HUDEP-2 (cell line): ENCODE measurements at regions not wholly inside any gene's neighbourhood (a gene's known extent, or its start where the extent isn't known, plus 50 kb on each side); places are given as distances from the start of the nearest gene placed in this dataset.

Experiments
- DNase-seq, 76 experiments: peaks; one replicate each; lab custom pipeline; 2025; ENCODE audit not compliant: unreplicated experiment in 76 of 76; lab: John Stamatoyannopoulos, UW

GRCh38 chr3:118400086-118400485 lies 634.6 kb downstream of the IGSF11 start:
- no peak for DNase-seq

DNA sequence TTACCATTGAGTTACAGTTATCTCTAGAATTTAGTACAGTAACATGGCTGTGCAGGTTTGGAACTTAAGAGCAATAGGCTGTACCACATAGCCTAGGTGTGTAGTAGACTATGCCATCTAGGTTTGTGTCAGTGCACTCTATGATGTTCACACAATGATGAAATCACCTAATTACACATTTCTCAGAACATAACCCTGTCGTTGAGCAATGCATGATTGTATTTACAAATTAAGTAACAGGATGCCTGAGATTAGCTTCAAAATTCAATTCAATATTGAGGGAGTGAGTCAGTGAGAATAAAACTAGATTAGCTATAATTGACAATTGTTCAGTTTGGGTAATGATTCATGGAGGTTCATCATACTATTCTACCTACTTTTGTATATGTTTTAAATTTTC lies 633.8 kb downstream of the IGSF11 start:
- DNase-seq: no peak

- no peak for DNase-seq
Observed at GRCh38 chr3:118401887-118402286, 632.8 kb downstream of the IGSF11 start.

DNA sequence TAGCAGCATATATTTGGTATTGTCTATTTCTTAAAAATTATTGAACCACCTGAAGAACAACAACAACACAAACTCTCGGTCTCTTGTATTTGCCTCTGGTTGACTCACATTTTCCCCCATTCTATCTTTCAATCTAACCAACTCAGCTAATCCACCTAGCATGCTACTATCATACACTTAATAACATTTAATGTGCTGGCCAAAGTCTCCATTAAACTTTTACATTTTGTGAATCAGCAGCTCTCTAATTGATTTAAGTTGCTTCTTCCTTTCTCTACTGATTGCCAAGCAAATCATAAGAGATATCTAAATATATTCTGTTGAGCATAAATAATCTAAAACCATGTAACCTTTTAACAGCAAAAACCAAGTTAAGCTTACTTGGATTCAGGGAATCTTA lies 631.7 kb downstream of the IGSF11 start:
- no peak for DNase-seq

- no peak for DNase-seq
Observed at GRCh38 chr3:118406562-118406961, 628.1 kb downstream of the IGSF11 start.

DNA sequence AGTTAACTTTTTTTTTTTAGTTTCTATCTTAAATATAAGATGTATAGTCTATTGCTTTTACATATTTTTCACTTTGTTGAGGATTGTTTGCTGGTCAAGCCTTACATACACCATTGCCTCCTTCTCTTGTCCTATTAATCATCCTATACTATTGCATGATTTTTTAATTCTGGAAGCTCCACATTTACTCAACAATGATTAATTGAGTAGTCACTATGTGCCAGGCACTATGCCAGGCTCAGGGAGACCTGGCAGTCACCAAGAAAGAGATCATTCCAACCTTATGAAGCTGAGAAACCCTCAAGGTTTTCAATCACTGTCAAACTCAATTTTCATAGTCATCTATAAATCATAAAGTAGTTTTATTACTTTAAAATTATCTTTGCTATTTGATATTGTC lies 626.2 kb downstream of the IGSF11 start:
- DNase-seq: no peak

GRCh38 chr3:118412503-118412902 lies 622.1 kb downstream of the IGSF11 start:
- DNase-seq: no peak

- no peak for DNase-seq
Observed at GRCh38 chr3:118425272-118425837, 609.3 kb downstream of the IGSF11 start.

DNA sequence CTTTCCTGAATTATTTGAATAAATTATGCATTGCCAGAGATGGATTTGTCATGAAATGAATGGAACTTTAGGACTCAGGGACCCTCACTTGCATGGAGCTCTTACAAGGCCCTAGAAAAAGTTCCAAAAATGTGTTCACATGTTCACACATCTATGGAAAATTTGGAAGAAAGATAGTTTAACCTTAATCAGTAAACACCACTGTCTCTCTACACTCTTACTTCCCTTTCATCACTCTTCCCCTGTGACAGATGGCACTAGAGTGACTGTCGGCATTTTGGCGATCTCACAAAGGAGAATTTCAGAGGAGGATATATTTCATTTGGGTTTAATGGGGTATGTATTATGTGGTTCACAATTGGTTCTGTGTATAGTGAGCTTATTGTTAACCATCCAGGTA lies 600.8 kb downstream of the IGSF11 start:
- no peak for DNase-seq

DNA sequence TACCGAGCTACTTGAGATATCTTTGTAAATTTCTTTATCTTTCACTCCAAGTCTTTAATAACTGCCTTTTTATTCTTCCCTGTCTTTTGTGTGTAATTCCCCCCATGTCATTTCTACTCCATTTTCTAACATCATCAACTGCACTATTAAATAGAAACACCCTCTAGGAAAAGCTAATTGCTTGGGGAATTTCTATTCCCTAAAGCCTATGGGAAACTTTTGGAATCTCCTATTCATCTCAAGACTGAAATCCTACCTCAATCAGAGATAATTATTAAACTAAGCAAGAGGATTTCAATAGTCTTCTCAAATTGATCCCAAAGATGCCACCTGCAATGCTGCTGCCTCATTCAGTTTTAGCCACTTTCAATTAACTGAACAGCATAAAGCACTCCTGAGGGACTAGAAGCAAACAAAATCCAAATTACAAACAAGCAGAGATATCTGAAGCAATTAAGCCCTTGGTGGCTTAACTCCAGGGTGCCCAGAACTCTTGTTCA lies 598.7 kb downstream of the IGSF11 start:
- DNase-seq: no peak

GRCh38 chr3:118436697-118437262 lies 597.9 kb downstream of the IGSF11 start:
- peak in 74 of 76 experiments; percentile 16 to 93 (median 73) for DNase-seq

DNA sequence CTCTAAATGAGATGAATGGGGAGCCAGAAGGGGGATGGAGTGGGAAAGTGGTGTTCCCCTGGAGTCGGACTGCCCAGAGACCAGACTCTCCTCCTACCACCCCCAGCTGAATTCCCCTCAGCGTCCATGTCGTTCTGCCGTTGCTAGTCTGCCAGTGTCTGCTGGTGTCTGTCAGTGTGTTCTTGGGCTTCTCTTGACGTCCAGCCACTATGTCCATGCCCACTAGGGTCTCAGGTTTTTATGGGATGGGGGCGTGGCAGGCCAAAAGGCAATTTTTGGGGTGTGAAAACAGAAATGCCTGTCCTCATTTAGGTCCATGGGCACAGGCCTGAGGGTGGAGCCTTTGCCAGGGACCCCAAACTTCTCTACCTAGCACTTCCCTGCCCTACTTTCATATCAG lies 589.6 kb downstream of the IGSF11 start:
- no peak for DNase-seq

DNA sequence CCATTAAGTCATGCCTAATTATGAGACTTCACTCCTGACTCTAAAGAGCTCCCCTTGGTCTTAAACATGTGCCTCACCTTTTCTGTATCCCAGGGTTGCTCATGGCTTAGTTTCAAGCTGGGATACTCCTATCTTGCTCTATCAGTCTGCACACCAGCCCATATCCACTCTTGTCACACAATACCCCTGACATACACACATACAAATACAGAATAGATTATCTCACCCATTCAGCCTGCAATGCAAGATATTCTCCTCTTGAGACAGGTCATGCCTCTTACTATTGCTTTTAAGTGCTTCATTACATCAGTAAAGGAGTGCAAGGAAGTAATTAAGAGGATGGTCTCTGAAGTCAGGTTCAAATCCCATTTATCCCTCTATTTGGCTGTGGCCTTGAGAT lies 587.3 kb downstream of the IGSF11 start:
- DNase-seq: peak in 44 of 76 experiments; percentile 1 to 79 (median 30)

DNA sequence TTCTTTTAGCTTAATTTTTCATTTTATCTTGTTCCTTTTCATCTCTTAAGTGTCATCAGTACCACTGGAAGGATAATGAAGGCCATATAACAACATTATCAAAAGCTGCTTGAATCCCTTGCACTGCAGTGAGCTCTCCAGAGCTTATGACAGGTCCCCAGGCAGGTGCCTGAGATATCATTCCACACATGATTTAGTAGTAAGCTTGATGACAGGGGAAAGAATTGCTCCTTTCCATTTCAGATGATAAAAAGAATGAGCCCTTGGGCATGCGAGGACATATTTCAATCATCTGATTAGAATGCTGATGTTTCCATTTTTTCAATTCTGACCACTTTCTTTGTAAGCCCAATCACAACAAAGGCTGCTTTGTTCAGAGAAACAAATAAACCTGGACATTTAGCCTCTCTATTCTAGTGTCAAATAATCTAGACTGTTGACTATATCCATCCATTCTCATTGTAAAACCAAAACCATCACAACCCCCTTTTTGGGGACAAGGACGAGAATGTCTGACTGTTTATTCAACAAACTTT lies 567.8 kb downstream of the IGSF11 start:
- no peak for DNase-seq

DNA sequence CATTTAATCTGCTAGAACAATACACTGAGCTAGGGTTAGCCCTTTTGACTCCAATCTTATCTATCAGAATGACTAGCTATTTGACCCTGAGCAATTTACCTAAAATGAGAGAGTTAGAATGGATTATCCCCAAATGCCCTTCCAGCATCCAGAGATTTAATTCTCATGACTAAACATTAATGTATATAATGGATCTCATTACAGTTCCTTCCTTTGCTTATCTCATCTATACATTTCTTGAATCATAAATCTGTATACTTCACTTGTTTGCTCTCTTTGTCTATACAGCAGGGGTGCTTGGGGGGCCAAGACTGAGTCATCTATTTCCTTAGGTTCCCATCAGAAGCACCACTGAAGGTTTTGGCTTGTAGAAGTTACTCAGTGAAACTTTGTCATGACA lies 565.8 kb downstream of the IGSF11 start:
- DNase-seq: no peak

DNA sequence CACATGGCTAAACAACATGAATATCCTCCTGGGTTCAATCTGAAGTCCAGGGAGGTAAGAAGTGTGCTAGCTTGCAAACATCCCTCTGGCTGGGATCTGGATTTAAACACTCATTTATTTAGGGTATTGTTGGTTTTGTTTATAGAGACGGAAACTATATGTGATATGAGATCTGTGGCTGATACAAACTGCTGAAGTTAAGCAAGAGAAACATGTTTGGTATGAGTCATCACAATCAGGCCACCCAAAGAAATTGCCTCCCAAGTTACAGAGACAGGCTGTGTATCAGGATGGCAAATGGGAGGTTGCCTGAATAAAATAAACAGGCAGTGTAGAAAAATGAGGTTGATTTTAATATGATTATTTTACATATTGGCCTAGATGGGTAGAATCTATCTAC lies 562.1 kb downstream of the IGSF11 start:
- peak in 18 of 76 experiments; percentile 2 to 50 (median 19) for DNase-seq

DNA sequence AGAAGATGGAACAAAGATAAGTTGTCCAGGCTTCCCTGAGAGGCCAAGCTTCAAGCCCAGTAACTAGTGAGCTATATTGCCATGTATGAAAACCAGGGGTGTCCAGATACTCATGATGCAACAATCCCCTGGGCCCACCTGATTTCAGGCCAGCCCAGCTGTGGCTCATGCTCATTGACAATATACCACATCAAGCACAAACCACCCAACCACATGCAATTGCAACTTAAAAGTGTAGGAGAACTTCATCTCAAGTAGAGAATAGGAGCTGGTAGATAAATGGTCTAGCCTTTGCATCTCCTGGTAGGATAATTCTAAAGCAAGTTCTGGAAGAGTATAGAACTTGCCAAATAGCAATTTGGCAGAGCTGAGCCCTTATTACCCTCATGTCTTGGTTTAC lies 561.3 kb downstream of the IGSF11 start:
- no peak for DNase-seq

- no peak for DNase-seq
Observed at GRCh38 chr3:118476885-118477618, 557.6 kb downstream of the IGSF11 start.

DNA sequence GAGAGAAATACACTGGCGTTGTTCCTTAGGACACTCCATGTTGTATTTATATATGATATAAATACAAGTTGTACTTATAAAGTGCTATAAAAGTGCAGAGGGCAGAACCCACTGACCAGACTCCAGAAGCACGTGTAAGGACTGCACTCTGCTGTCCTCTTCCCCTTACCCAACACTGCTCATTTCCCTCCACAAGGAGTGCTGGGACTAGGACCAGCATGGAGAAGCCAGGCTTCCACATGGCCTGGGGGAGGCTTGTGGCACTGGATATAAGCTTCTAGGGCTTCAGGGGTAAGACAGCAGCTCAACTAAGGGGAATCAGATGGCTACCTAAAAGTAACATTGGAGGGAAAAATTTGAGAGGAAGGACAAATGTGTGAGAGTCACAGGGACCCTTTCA lies 556.9 kb downstream of the IGSF11 start:
- no peak for DNase-seq

GRCh38 chr3:118478706-118479276 lies 555.9 kb downstream of the IGSF11 start:
- no peak for DNase-seq

- DNase-seq: no peak
Observed at GRCh38 chr3:118479376-118479775, 555.3 kb downstream of the IGSF11 start.
